T-cell (primary cell): ENCODE measurements at regions not wholly inside any gene's neighbourhood (a gene's known extent, or its start where the extent isn't known, plus 50 kb on each side); places are given as distances from the start of the nearest gene placed in this dataset.
"Not testable (repeated sequence)": the region's sequence is repeated elsewhere in the genome, so short reads cannot be mapped to it uniquely, and the experiment has no call there.

Source experiments
- ATAC-seq, 4 experiments: fragments of 200-7000 bp in 3 of 4; fragments of 150-1000 bp in 1 of 4; cut with Tn5 transposase; replicated peaks in 1 of 4; 1 replicate in 3 of 4; 2 replicates in 1 of 4; pipeline ENCODE4 v1.10.0; 2021; ENCODE audit warnings: moderate library complexity in 3 of 4, mild to moderate bottlenecking in 2 of 4, moderate number of reproducible peaks in 1 of 4
- CTCF ChIA-PET, 2 donors: fragments of 300-600 bp; sonication (Branson Sonifier 250); formaldehyde crosslinking; loops; one replicate each; lab custom pipeline; 2022; ENCODE audit warnings: antibody characterized with exemption in 2 of 2; lab: Charles Lee
- POLR2A ChIA-PET, 2 donors: fragments of 300-600 bp; sonication (Branson Sonifier 250); formaldehyde crosslinking; loops; one replicate each; lab custom pipeline; 2022; ENCODE audit warnings: antibody characterized with exemption in 2 of 2; lab: Charles Lee
- DNase-seq, 35 experiments: peaks; one replicate each; pipeline versions ENCODE4 v3.0.0 to v3.0.0-alpha.2; 2013 to 2023
- H3K27ac ChIP-seq: one replicate; pipeline ENCODE4 v1.5.1; 2013; ENCODE audit warnings: low read length
- H3K27me3 ChIP-seq, 2 experiments: replicated peaks in 1 of 2; 1 replicate in 1 of 2; 2 replicates in 1 of 2; pipeline versions ENCODE4 v1.6.1 to v1.7.0; 2013; ENCODE audit warnings: low read length in 1 of 2, mixed read lengths in 1 of 2; ENCODE audit not compliant: control insufficient read depth in 2 of 2, insufficient read depth in 2 of 2; ENCODE audit errors: extremely low read depth in 1 of 2
- H3K36me3 ChIP-seq, 2 donors: 1 replicate in 1 of 2; 2 replicates in 1 of 2; pipeline versions ENCODE4 v1.6.1 to v1.7.0; 2013; ENCODE audit warnings: low read length in 1 of 2; ENCODE audit not compliant: control insufficient read depth in 2 of 2, insufficient read depth in 1 of 2; ENCODE audit errors: extremely low read depth in 1 of 2
- H3K4me1 ChIP-seq, 2 experiments: 1 replicate in 1 of 2; 2 replicates in 1 of 2; pipeline versions ENCODE4 v1.6.1 to v1.7.0; 2013; ENCODE audit warnings: low read length in 2 of 2, mixed read lengths in 1 of 2; ENCODE audit not compliant: insufficient read depth in 2 of 2, control insufficient read depth in 1 of 2; ENCODE audit errors: extremely low read depth in 1 of 2
- H3K4me3 ChIP-seq, 2 donors: 1 replicate in 1 of 2; 2 replicates in 1 of 2; pipeline versions ENCODE4 v1.5.1 to v1.7.0; 2013; ENCODE audit warnings: mild to moderate bottlenecking in 2 of 2, low read length in 1 of 2, moderate library complexity in 1 of 2; ENCODE audit not compliant: control insufficient read depth in 1 of 2; ENCODE audit errors: extremely low read depth in 1 of 2
- H3K9me3 ChIP-seq: 2 replicates; pipeline ENCODE4 v1.7.0; 2013
- H3K27ac Mint-ChIP-seq, 2 donors: one replicate each; pipeline ENCODE4 v1.8.0; 2020 to 2021; ENCODE audit warnings: mild to moderate bottlenecking in 2 of 2, mixed read lengths in 2 of 2
- H3K27me3 Mint-ChIP-seq, 2 donors: one replicate each; pipeline ENCODE4 v1.8.0; 2021 to 2022; ENCODE audit warnings: mixed read lengths in 2 of 2
- H3K36me3 Mint-ChIP-seq: one replicate; pipeline ENCODE4 v1.8.0; 2021; ENCODE audit warnings: mixed read lengths
- H3K4me1 Mint-ChIP-seq, 3 donors: one replicate each; pipeline ENCODE4 v1.8.0; 2020 to 2022; ENCODE audit warnings: mixed read lengths in 3 of 3, mild to moderate bottlenecking in 1 of 3
- H3K4me3 Mint-ChIP-seq, 3 donors: one replicate each; pipeline ENCODE4 v1.8.0; 2020 to 2022; ENCODE audit warnings: mild to moderate bottlenecking in 3 of 3, mixed read lengths in 3 of 3, moderate library complexity in 3 of 3
- H3K9me3 Mint-ChIP-seq, 3 donors: one replicate each; pipeline ENCODE4 v1.8.0; 2020 to 2022; ENCODE audit warnings: mixed read lengths in 3 of 3
- WGBS: methylation state at CpG from one replicate; pipeline ENCODE4 v1.1.5; 2013; ENCODE audit warnings: missing lambda C conversion rate; ENCODE audit not compliant: insufficient coverage; 5-methylcytosine and 5-hydroxymethylcytosine counted together

- Histone ChIP-seq H3K9me3 (no peaks in the 10 kb centered on the region), H3K27me3 (peaks cover 5 to 24% of the 10 kb centered on the region in 2 experiments), H3K36me3 (no peaks in the 10 kb centered on the region), H3K4me3 (peak overlapping the region; percentile 44 to 79), H3K4me1 (peaks cover 10 to 17% of the 10 kb centered on the region in 2 experiments), H3K27ac (no peak overlapping the region)
- WGBS: 16% methylated on average over 7 of the region's 20 CpGs
- ATAC-seq (peak; percentile 3 to 25 (median 6)), DNase-seq (peak in 4 of 35 experiments; percentile 1 to 21 (median 7))
- Mint-ChIP-seq H3K36me3 (no peaks in the 10 kb centered on the region), H3K4me3 (peak overlapping the region; percentile 78 to 91 (median 90)), H3K9me3 (no peaks in the 10 kb centered on the region), H3K4me1 (peaks cover 18 to 23% (median 19%) of the 10 kb centered on the region in 3 donors), H3K27me3 (peaks cover 22% of the 10 kb centered on the region in 2 donors), H3K27ac (no peak overlapping the region)
- ChIA-PET CTCF (interaction anchor here (0.5 to 0.7 kb wide), 6 partner anchors 8 to 1882 kb away, joined by 3 to 6 read pairs (median 4); no protein-coding TSS in a partner anchor), POLR2A (no interaction called here)
Observed at GRCh38 chr12:67068204-67068731, 200.9 kb upstream of the CAND1 start.

GRCh38 chr12:67068761-67069450, 200.3 kb upstream of the CAND1 start:
- Histone ChIP-seq H3K4me1 (peaks cover 11 to 17% of the 10 kb centered on the region in 2 experiments), H3K27ac (no peak overlapping the region), H3K9me3 (no peaks in the 10 kb centered on the region), H3K36me3 (no peaks in the 10 kb centered on the region), H3K4me3 (peak overlapping the region; percentile 44 to 79), H3K27me3 (peaks cover 5 to 24% of the 10 kb centered on the region in 2 experiments)
- H3K27me3 Mint-ChIP-seq: peaks cover 22 to 24% of the 10 kb centered on the region in 2 donors
- POLR2A ChIA-PET: no interaction called here
- H3K9me3 Mint-ChIP-seq: no peaks in the 10 kb centered on the region
- no peaks in the 10 kb centered on the region for H3K36me3 Mint-ChIP-seq
- DNase-seq: peak in 31 of 35 experiments; percentile 6 to 61 (median 32)
- peak overlapping the region in 1 of 2 donors; percentile 57 for H3K27ac Mint-ChIP-seq
- peak overlapping the region; percentile 79 to 91 (median 90) for H3K4me3 Mint-ChIP-seq
- peak; percentile 73 to 81 (median 75) for ATAC-seq
- H3K4me1 Mint-ChIP-seq: peaks cover 18 to 29% (median 19%) of the 10 kb centered on the region in 3 donors
- WGBS: under 1% methylated on average over 66 of the region's 81 CpGs
- CTCF ChIA-PET: interaction anchor here (0.5 to 0.7 kb wide), 6 partner anchors 9 to 1883 kb away, joined by 3 to 6 read pairs (median 4); no protein-coding TSS in a partner anchor

- POLR2A ChIA-PET: interaction anchor here in 1 of 2 donors (0.6 kb wide), 1 partner anchor 751 kb away, joined by 3 read pairs; no protein-coding TSS in a partner anchor
- H3K9me3 Mint-ChIP-seq: no peaks in the 10 kb centered on the region
- 4% methylated on average over 67 of the region's 68 CpGs for WGBS
- Histone ChIP-seq H3K27ac (no peak overlapping the region), H3K4me3 (peak overlapping the region; percentile 36 to 74), H3K36me3 (no peaks in the 10 kb centered on the region), H3K4me1 (peaks cover 11 to 17% of the 10 kb centered on the region in 2 experiments), H3K9me3 (no peaks in the 10 kb centered on the region), H3K27me3 (peaks cover 5 to 24% of the 10 kb centered on the region in 2 experiments)
- H3K27me3 Mint-ChIP-seq: peaks cover 22 to 24% of the 10 kb centered on the region in 2 donors
- H3K27ac Mint-ChIP-seq: peak overlapping the region in 1 of 2 donors; percentile 31
- CTCF ChIA-PET: no interaction called here
- H3K4me3 Mint-ChIP-seq: peak overlapping the region; percentile 73 to 91 (median 80)
- ATAC-seq: peak; percentile 70 to 79 (median 78)
- no peaks in the 10 kb centered on the region for H3K36me3 Mint-ChIP-seq
- DNase-seq: peak in 29 of 35 experiments; percentile 1 to 61 (median 26)
- peaks cover 18 to 29% (median 19%) of the 10 kb centered on the region in 3 donors for H3K4me1 Mint-ChIP-seq
Observed at GRCh38 chr12:67069451-67070306, 199.5 kb upstream of the CAND1 start.

- Mint-ChIP-seq H3K4me3 (peak overlapping the region; percentile 73 to 91 (median 80)), H3K27me3 (peaks cover 23 to 24% of the 10 kb centered on the region in 2 donors), H3K9me3 (no peaks in the 10 kb centered on the region), H3K36me3 (no peaks in the 10 kb centered on the region), H3K4me1 (peaks cover 18 to 29% (median 19%) of the 10 kb centered on the region in 3 donors), H3K27ac (no peak overlapping the region)
- no peak overlapping the region for H3K27ac ChIP-seq
- DNase-seq (no peak), ATAC-seq (no peak)
- no peaks in the 10 kb centered on the region for H3K36me3 ChIP-seq
- H3K4me3 ChIP-seq: peak overlapping the region in 1 of 2 donors; percentile 74
- 54% methylated on average over 2 of the region's 6 CpGs for WGBS
- H3K9me3 ChIP-seq: no peaks in the 10 kb centered on the region
- ChIA-PET POLR2A (no interaction called here), CTCF (no interaction called here)
- peaks cover 5 to 24% of the 10 kb centered on the region in 2 experiments for H3K27me3 ChIP-seq
- H3K4me1 ChIP-seq: peaks cover 11 to 17% of the 10 kb centered on the region in 2 experiments
Observed at GRCh38 chr12:67070307-67070600, 198.9 kb upstream of the CAND1 start.

GRCh38 chr12:67070604-67071003, 198.6 kb upstream of the CAND1 start:
- DNase-seq (no peak), ATAC-seq (no peak)
- peaks cover 18 to 29% (median 19%) of the 10 kb centered on the region in 3 donors for H3K4me1 Mint-ChIP-seq
- Histone ChIP-seq H3K27ac (no peak overlapping the region), H3K27me3 (peaks cover 5 to 24% of the 10 kb centered on the region in 2 experiments), H3K4me3 (no peak overlapping the region), H3K4me1 (peaks cover 11 to 17% of the 10 kb centered on the region in 2 experiments), H3K36me3 (no peaks in the 10 kb centered on the region), H3K9me3 (no peaks in the 10 kb centered on the region)
- H3K36me3 Mint-ChIP-seq: no peaks in the 10 kb centered on the region
- peak overlapping the region; percentile 73 to 91 (median 80) for H3K4me3 Mint-ChIP-seq
- 90% methylated on average over 2 of the region's 4 CpGs for WGBS
- peaks cover 26 to 28% of the 10 kb centered on the region in 2 donors for H3K27me3 Mint-ChIP-seq
- POLR2A ChIA-PET: no interaction called here
- no peak overlapping the region for H3K27ac Mint-ChIP-seq
- CTCF ChIA-PET: interaction anchor here in 1 of 2 donors (0.6 kb wide), 1 partner anchor 27 kb away, joined by 3 read pairs; no protein-coding TSS in a partner anchor
- H3K9me3 Mint-ChIP-seq: no peaks in the 10 kb centered on the region

GRCh38 chr12:67072281-67072680, 196.9 kb upstream of the CAND1 start:
- H3K4me3 ChIP-seq, H3K9me3 Mint-ChIP-seq, ATAC-seq, H3K27ac Mint-ChIP-seq, CTCF ChIA-PET, POLR2A ChIA-PET, H3K4me3 Mint-ChIP-seq, H3K9me3 ChIP-seq, H3K36me3 ChIP-seq, H3K27ac ChIP-seq, H3K36me3 Mint-ChIP-seq, DNase-seq: not testable (repeated sequence)
- Histone ChIP-seq H3K4me1 (peaks cover 7 to 17% of the 10 kb centered on the region in 2 experiments), H3K27me3 (peaks cover 3 to 24% of the 10 kb centered on the region in 2 experiments)
- no CpG with 5 or more reads among the region's 4 CpGs for WGBS
- Mint-ChIP-seq H3K4me1 (peaks cover 18 to 29% (median 19%) of the 10 kb centered on the region in 3 donors), H3K27me3 (peaks cover 28 to 35% of the 10 kb centered on the region in 2 donors)
